Caco-2 (cell line): ENCODE measurements at regions not wholly inside any gene's neighbourhood (a gene's known extent, or its start where the extent isn't known, plus 50 kb on each side); places are given as distances from the start of the nearest gene placed in this dataset.

Source experiments
- BruUV-seq: library from RNA; stranded (reverse); fragments of 400-500 nt; replicated peaks from 2 replicates; lab custom pipeline; 2021; lab: Mats Ljungman, UMichigan
- CTCF ChIA-PET: fragments of 300-600 bp; sonication (Branson Sonifier 250); formaldehyde crosslinking; loops from one replicate; lab custom pipeline; 2022; ENCODE audit warnings: antibody characterized with exemption; lab: Charles Lee
- POLR2A ChIA-PET: fragments of 300-600 bp; sonication (Branson Sonifier 250); formaldehyde crosslinking; loops from one replicate; lab custom pipeline; 2022; ENCODE audit warnings: antibody characterized with exemption; lab: Charles Lee
- DNase-seq, 2 experiments: peaks; one replicate each; pipeline versions ENCODE4 v3.0.0 to v3.0.0-alpha.2; 2020 to 2022
- H3K27me3 ChIP-seq: replicated peaks from 2 replicates; pipeline ENCODE4 v1.6.0; 2011; ENCODE audit warnings: low read length; ENCODE audit not compliant: control insufficient read depth, insufficient read depth
- H3K36me3 ChIP-seq: 2 replicates; pipeline ENCODE4 v1.5.1; 2011; ENCODE audit warnings: low read length; ENCODE audit not compliant: control insufficient read depth, insufficient read depth
- H3K4me1 ChIP-seq: fragments of 250-450 bp; sonication (Bioruptor Pico); 2 replicates; pipeline ENCODE4 v1.5.1; 2020; ENCODE audit warnings: mild to moderate bottlenecking
- H3K4me3 ChIP-seq: 2 replicates; pipeline ENCODE4 v1.5.1; 2011; ENCODE audit warnings: low read depth, mild to moderate bottlenecking, control low read depth, low read length
- H3K9me3 ChIP-seq: fragments of 250-450 bp; sonication (Bioruptor Pico); 2 replicates; pipeline ENCODE4 v1.5.1; 2020; ENCODE audit warnings: mild to moderate bottlenecking, moderate library complexity
- H3K27ac Mint-ChIP-seq: one replicate; pipeline ENCODE4 v1.8.0; 2022; ENCODE audit warnings: mixed read lengths; ENCODE audit not compliant: unreplicated experiment
- H3K27me3 Mint-ChIP-seq: one replicate; pipeline ENCODE4 v1.8.0; 2022; ENCODE audit warnings: mixed read lengths; ENCODE audit not compliant: insufficient read depth, unreplicated experiment
- H3K36me3 Mint-ChIP-seq: one replicate; pipeline ENCODE4 v1.8.0; 2022; ENCODE audit warnings: mild to moderate bottlenecking, mixed read lengths; ENCODE audit not compliant: insufficient read depth, unreplicated experiment
- H3K4me1 Mint-ChIP-seq: one replicate; pipeline ENCODE4 v1.8.0; 2022; ENCODE audit warnings: low read depth, mixed read lengths; ENCODE audit not compliant: unreplicated experiment
- H3K4me3 Mint-ChIP-seq: one replicate; pipeline ENCODE4 v1.8.0; 2022; ENCODE audit warnings: mild to moderate bottlenecking, moderate library complexity, mixed read lengths; ENCODE audit not compliant: unreplicated experiment
- H3K9me3 Mint-ChIP-seq: one replicate; pipeline ENCODE4 v1.8.0; 2022; ENCODE audit warnings: mixed read lengths; ENCODE audit not compliant: unreplicated experiment
- CTCF ChIP-seq, 2 experiments: fragments of 200-600 bp in 1 of 2; IDR thresholded peaks; 1 replicate in 1 of 2; 2 replicates in 1 of 2; pipeline versions ENCODE4 v1.5.1 to v1.8.0; 2011 to 2022; ENCODE audit warnings: antibody characterized with exemption in 1 of 2, control low read depth in 1 of 2, inconsistent platforms in 1 of 2, low read depth in 1 of 2, low read length in 1 of 2, mild to moderate bottlenecking in 1 of 2, moderate library complexity in 1 of 2; ENCODE audit not compliant: insufficient read depth in 1 of 2, severe bottlenecking in 1 of 2, unreplicated experiment in 1 of 2
- intact Hi-C: fragments of 100-400 bp; cut with micrococcal nuclease; formaldehyde crosslinking; loops from one replicate; pipeline ENCODE4 v1.10.0; 2022; ENCODE audit not compliant: unreplicated experiment

- Mint-ChIP-seq H3K27ac (no peak overlapping the region), H3K4me3 (no peak overlapping the region), H3K4me1 (no peaks in the 10 kb centered on the region), H3K9me3 (no peaks in the 10 kb centered on the region), H3K27me3 (peaks cover 3% of the 10 kb centered on the region), H3K36me3 (no peaks in the 10 kb centered on the region)
- no peaks in the 10 kb centered on the region for H3K27me3 ChIP-seq
- intact Hi-C loops, result no loop called here
- ChIA-PET CTCF (no interaction called here), POLR2A (no interaction called here)
- TF ChIP-seq CTCF (IDR thresholded peaks at IDR 0.05; ENCODE audit: insufficient read depth in 1 of 2, low read depth in 1 of 2, low read length in 1 of 2, severe bottlenecking in 1 of 2, unreplicated experiment in 1 of 2), result no peak
- no peaks in the 10 kb centered on the region for H3K4me1 ChIP-seq
- H3K36me3 ChIP-seq, result no peaks in the 10 kb centered on the region
- no peaks in the 10 kb centered on the region; the same call in 1 of the 2 replicates for H3K9me3 ChIP-seq
- no peak for DNase-seq
- H3K4me3 ChIP-seq, result no peak overlapping the region
- BruUV-seq, result no TSS peak
Observed at GRCh38 chr2:185374878-185375277, 363.7 kb upstream of the FSIP2 start.

DNA sequence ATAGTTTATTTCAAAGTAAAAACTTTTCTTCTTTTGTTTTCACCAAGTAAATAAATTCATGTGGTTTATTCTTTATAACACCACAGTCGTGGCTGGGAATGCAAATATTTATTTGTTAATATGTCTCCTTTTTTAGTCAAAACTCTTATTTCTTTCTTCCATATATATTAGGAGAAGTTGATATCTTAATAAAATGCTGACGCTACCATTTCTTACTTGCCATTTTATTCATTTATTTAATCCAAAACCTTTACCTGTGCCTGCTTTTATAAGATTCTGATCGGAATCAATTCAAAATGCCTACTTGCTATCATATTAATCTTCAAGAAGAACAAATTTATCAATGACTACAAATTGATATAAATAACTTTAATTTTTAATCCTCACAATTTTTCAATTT lies 362.9 kb upstream of the FSIP2 start:
- ChIA-PET CTCF (no interaction called here), POLR2A (no interaction called here)
- BruUV-seq, result no TSS peak

DNA sequence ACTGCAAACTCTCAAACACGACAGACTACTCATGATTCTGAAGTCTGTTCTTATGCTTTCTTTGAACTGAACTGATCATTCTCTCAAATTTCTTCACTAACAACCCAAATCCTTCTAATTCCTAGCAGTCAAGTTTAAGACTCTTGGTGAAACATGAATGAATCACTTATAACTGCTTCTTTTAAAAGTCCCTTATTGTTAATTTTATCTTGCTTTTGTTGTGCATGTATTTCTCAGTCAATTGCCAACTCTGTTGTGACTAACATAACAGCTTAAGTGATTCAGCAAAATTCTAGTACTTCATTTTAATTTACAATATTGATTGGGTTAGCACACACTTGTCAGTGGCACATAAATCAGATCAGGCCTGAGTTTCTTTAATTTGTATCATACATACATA lies 357.0 kb upstream of the FSIP2 start:
- TF ChIP-seq CTCF (IDR thresholded peaks at IDR 0.05; ENCODE audit: insufficient read depth in 1 of 2, low read depth in 1 of 2, low read length in 1 of 2, severe bottlenecking in 1 of 2, unreplicated experiment in 1 of 2), result no peak
- no peaks in the 10 kb centered on the region for H3K4me1 Mint-ChIP-seq

More for the DNA sequence above, 362.9 kb upstream of the FSIP2 start:
- Histone ChIP-seq H3K9me3 (no peaks in the 10 kb centered on the region), H3K27me3 (no peaks in the 10 kb centered on the region), H3K36me3 (no peaks in the 10 kb centered on the region), H3K4me3 (no peak overlapping the region), H3K4me1 (no peaks in the 10 kb centered on the region)
- Mint-ChIP-seq H3K9me3 (no peaks in the 10 kb centered on the region), H3K27ac (no peak overlapping the region), H3K27me3 (no peaks in the 10 kb centered on the region), H3K4me3 (no peak overlapping the region), H3K4me1 (no peaks in the 10 kb centered on the region), H3K36me3 (no peaks in the 10 kb centered on the region)
- intact Hi-C loops, result no loop called here
- TF ChIP-seq CTCF (IDR thresholded peaks at IDR 0.05; ENCODE audit: insufficient read depth in 1 of 2, low read depth in 1 of 2, low read length in 1 of 2, severe bottlenecking in 1 of 2, unreplicated experiment in 1 of 2), result no peak
- no peak for DNase-seq

More for the DNA sequence above, 357.0 kb upstream of the FSIP2 start:
- no peak overlapping the region for H3K27ac Mint-ChIP-seq
- H3K9me3 Mint-ChIP-seq, result no peaks in the 10 kb centered on the region
- Histone ChIP-seq H3K27me3 (no peaks in the 10 kb centered on the region), H3K9me3 (no peaks in the 10 kb centered on the region), H3K36me3 (no peaks in the 10 kb centered on the region), H3K4me3 (no peak overlapping the region), H3K4me1 (peaks cover 6% of the 10 kb centered on the region; the same call in 1 of the 2 replicates)
- H3K27me3 Mint-ChIP-seq, result no peaks in the 10 kb centered on the region
- POLR2A ChIA-PET, result no interaction called here
- CTCF ChIA-PET, result no interaction called here
- H3K36me3 Mint-ChIP-seq, result no peaks in the 10 kb centered on the region
- no peak for DNase-seq
- H3K4me3 Mint-ChIP-seq, result no peak overlapping the region
- BruUV-seq, result no TSS peak
- intact Hi-C loops, result no loop called here
